ENCODE measurements at regions not wholly inside any gene's neighbourhood (a gene's known extent, or its start where the extent isn't known, plus 50 kb on each side); places are given as distances from the start of the nearest gene placed in this dataset.
"Not testable (repeated sequence)": the region's sequence is repeated elsewhere in the genome, so short reads cannot be mapped to it uniquely, and the experiment has no call there.

GRCh38 chr4:34504731-34505130 lies 1739.6 kb downstream of the ARAP2 start:
- ATAC-seq; intact Hi-C loops (cut with micrococcal nuclease): not testable (repeated sequence)

GRCh38 chr4:34506511-34507092 lies 1737.7 kb downstream of the ARAP2 start:
- ATAC-seq; DNase-seq; intact Hi-C loops (cut with micrococcal nuclease): not testable (repeated sequence)

More at GRCh38 chr4:34504731-34505130, 1739.6 kb downstream of the ARAP2 start:
- not testable (repeated sequence) for DNase-seq

- intact Hi-C loops (cut with micrococcal nuclease): no loop called here
- no peak for ATAC-seq
- DNase-seq: no peak
Observed at GRCh38 chr4:34512616-34513015, 1731.7 kb downstream of the ARAP2 start.

GRCh38 chr4:34516524-34516923 lies 1727.8 kb downstream of the ARAP2 start:
- intact Hi-C loops (cut with micrococcal nuclease): no loop called here
- ATAC-seq (no peak), DNase-seq (no peak)

GRCh38 chr4:34534916-34535315 lies 1709.4 kb downstream of the ARAP2 start:
- DNase-seq: no peak
- no peak for ATAC-seq
- intact Hi-C loops (cut with micrococcal nuclease): no loop called here

- ATAC-seq (no peak), DNase-seq (no peak)
- intact Hi-C loops (cut with micrococcal nuclease): no loop called here
Observed at GRCh38 chr4:34566091-34566490, 1678.2 kb downstream of the ARAP2 start.

- ATAC-seq: no peak
Observed at GRCh38 chr4:34572026-34572425, 1672.3 kb downstream of the ARAP2 start.

GRCh38 chr4:34615315-34615714 lies 1629.0 kb downstream of the ARAP2 start:
- ATAC-seq: no peak
- DNase-seq: no peak
- intact Hi-C loops (cut with micrococcal nuclease): no loop called here

More at GRCh38 chr4:34572026-34572425, 1672.3 kb downstream of the ARAP2 start:
- DNase-seq: no peak
- intact Hi-C loops (cut with micrococcal nuclease): no loop called here

- DNase-seq (no peak), ATAC-seq (no peak)
- intact Hi-C loops (cut with micrococcal nuclease): no loop called here
Observed at GRCh38 chr4:34619531-34620162, 1624.7 kb downstream of the ARAP2 start.

GRCh38 chr4:34628471-34628870 lies 1615.8 kb downstream of the ARAP2 start:
- intact Hi-C loops (cut with micrococcal nuclease): no loop called here
- ATAC-seq (no peak), DNase-seq (no peak)

GRCh38 chr4:34629451-34629850 lies 1614.9 kb downstream of the ARAP2 start:
- ATAC-seq: no peak
- intact Hi-C loops (cut with micrococcal nuclease): no loop called here

GRCh38 chr4:34633241-34633640 lies 1611.1 kb downstream of the ARAP2 start:
- ATAC-seq (no peak), DNase-seq (no peak)
- intact Hi-C loops (cut with micrococcal nuclease): no loop called here

More at GRCh38 chr4:34629451-34629850, 1614.9 kb downstream of the ARAP2 start:
- DNase-seq: no peak

GRCh38 chr4:34636623-34637022 lies 1607.7 kb downstream of the ARAP2 start:
- DNase-seq (no peak), ATAC-seq (no peak)
- intact Hi-C loops (cut with micrococcal nuclease): no loop called here

- DNase-seq (no peak), ATAC-seq (no peak)
- intact Hi-C loops (cut with micrococcal nuclease): no loop called here
Observed at GRCh38 chr4:34643476-34643875, 1600.8 kb downstream of the ARAP2 start.

GRCh38 chr4:34644579-34645115 lies 1599.7 kb downstream of the ARAP2 start:
- ATAC-seq: no peak
- DNase-seq: no peak
- intact Hi-C loops (cut with micrococcal nuclease): no loop called here

- DNase-seq (no peak), ATAC-seq (no peak)
- intact Hi-C loops (cut with micrococcal nuclease): no loop called here
Observed at GRCh38 chr4:34649716-34650115, 1594.6 kb downstream of the ARAP2 start.

- intact Hi-C loops (cut with micrococcal nuclease): no loop called here
- ATAC-seq (no peak), DNase-seq (no peak)
Observed at GRCh38 chr4:34664051-34664450, 1580.3 kb downstream of the ARAP2 start.

GRCh38 chr4:34676400-34676799 lies 1567.9 kb downstream of the ARAP2 start:
- DNase-seq: no peak
- no peak for ATAC-seq
- intact Hi-C loops (cut with micrococcal nuclease): no loop called here

- DNase-seq (no peak), ATAC-seq (no peak)
- intact Hi-C loops (cut with micrococcal nuclease): no loop called here
Observed at GRCh38 chr4:34678431-34678830, 1565.9 kb downstream of the ARAP2 start.

GRCh38 chr4:34679228-34679627 lies 1565.1 kb downstream of the ARAP2 start:
- intact Hi-C loops (cut with micrococcal nuclease): no loop called here
- no peak for ATAC-seq
- no peak for DNase-seq

GRCh38 chr4:34709564-34709963 lies 1534.8 kb downstream of the ARAP2 start:
- intact Hi-C loops (cut with micrococcal nuclease): no loop called here
- DNase-seq: no peak
- no peak for ATAC-seq

Data from left ventricle myocardium superior (tissue), 1 donor.